ENCODE measurements at regions not wholly inside any gene's neighbourhood (a gene's known extent, or its start where the extent isn't known, plus 50 kb on each side); places are given as distances from the start of the nearest gene placed in this dataset.

- H3K27ac ChIP-seq, result no peak overlapping the region
- H3K79me2 ChIP-seq, result no peaks in the 10 kb centered on the region
- no peaks in the 10 kb centered on the region for H3K36me3 ChIP-seq (ENCODE audit: control insufficient read depth, insufficient read depth, low read length)
- H3K4me2 ChIP-seq (ENCODE audit: low read length), result no peak overlapping the region
- H3K4me1 ChIP-seq, result no peaks in the 10 kb centered on the region
- no peak overlapping the region for H3K9ac ChIP-seq
- H3K9me3 ChIP-seq (ENCODE audit: control insufficient read depth, low read length), result no peaks in the 10 kb centered on the region
- H3K4me3 ChIP-seq (ENCODE audit: low read depth, low read length), result no peak overlapping the region
- no peaks in the 10 kb centered on the region for H3K27me3 ChIP-seq (ENCODE audit: control insufficient read depth, insufficient read depth, low read length)
- H2AFZ ChIP-seq, result no peak overlapping the region
- TF ChIP-seq CTCF (IDR thresholded peaks at IDR 0.05), result no peak
Measured at GRCh38 chr4:101604976-101605375, 185.6 kb upstream of the BANK1 start.

- Histone ChIP-seq H3K9me3 (ENCODE audit: control insufficient read depth, low read length) (no peaks in the 10 kb centered on the region), H3K79me2 (no peaks in the 10 kb centered on the region), H3K4me1 (no peaks in the 10 kb centered on the region), H2AFZ (no peak overlapping the region), H3K9ac (no peak overlapping the region), H3K4me3 (ENCODE audit: low read depth, low read length) (no peak overlapping the region), H3K4me2 (ENCODE audit: low read length) (no peak overlapping the region), H3K27ac (no peak overlapping the region), H3K36me3 (ENCODE audit: control insufficient read depth, insufficient read depth, low read length) (no peaks in the 10 kb centered on the region), H3K27me3 (ENCODE audit: control insufficient read depth, insufficient read depth, low read length) (no peaks in the 10 kb centered on the region)
- no peak for TF ChIP-seq CTCF (IDR thresholded peaks at IDR 0.05)
Measured at GRCh38 chr4:101600287-101600686, 190.2 kb upstream of the BANK1 start.

GRCh38 chr4:101599620-101600019 is 190.9 kb upstream of the BANK1 start:
- Histone ChIP-seq H3K9ac (no peak overlapping the region), H3K27ac (no peak overlapping the region), H3K36me3 (ENCODE audit: control insufficient read depth, insufficient read depth, low read length) (no peaks in the 10 kb centered on the region), H3K27me3 (ENCODE audit: control insufficient read depth, insufficient read depth, low read length) (no peaks in the 10 kb centered on the region), H2AFZ (no peak overlapping the region), H3K9me3 (ENCODE audit: control insufficient read depth, low read length) (no peaks in the 10 kb centered on the region), H3K4me1 (no peaks in the 10 kb centered on the region), H3K4me2 (ENCODE audit: low read length) (no peak overlapping the region), H3K4me3 (ENCODE audit: low read depth, low read length) (no peak overlapping the region), H3K79me2 (no peaks in the 10 kb centered on the region)
- TF ChIP-seq CTCF (IDR thresholded peaks at IDR 0.05), result no peak

GRCh38 chr4:101596781-101597552 is 193.6 kb upstream of the BANK1 start:
- H3K27me3 ChIP-seq (ENCODE audit: control insufficient read depth, insufficient read depth, low read length), result no peaks in the 10 kb centered on the region
- no peak overlapping the region for H2AFZ ChIP-seq
- H3K9me3 ChIP-seq (ENCODE audit: control insufficient read depth, low read length), result no peaks in the 10 kb centered on the region
- no peaks in the 10 kb centered on the region for H3K79me2 ChIP-seq
- no peak overlapping the region for H3K27ac ChIP-seq
- H3K36me3 ChIP-seq (ENCODE audit: control insufficient read depth, insufficient read depth, low read length), result no peaks in the 10 kb centered on the region
- no peak overlapping the region for H3K4me2 ChIP-seq (ENCODE audit: low read length)
- H3K9ac ChIP-seq, result no peak overlapping the region
- TF ChIP-seq CTCF (IDR thresholded peaks at IDR 0.05), result no peak
- H3K4me1 ChIP-seq, result no peaks in the 10 kb centered on the region
- no peak overlapping the region for H3K4me3 ChIP-seq (ENCODE audit: low read depth, low read length)

- Histone ChIP-seq H3K27ac (no peak overlapping the region), H3K4me2 (ENCODE audit: low read length) (no peak overlapping the region), H3K79me2 (no peaks in the 10 kb centered on the region), H2AFZ (no peak overlapping the region), H3K36me3 (ENCODE audit: control insufficient read depth, insufficient read depth, low read length) (no peaks in the 10 kb centered on the region), H3K9ac (no peak overlapping the region), H3K4me1 (no peaks in the 10 kb centered on the region), H3K27me3 (ENCODE audit: control insufficient read depth, insufficient read depth, low read length) (no peaks in the 10 kb centered on the region), H3K9me3 (ENCODE audit: control insufficient read depth, low read length) (no peaks in the 10 kb centered on the region), H3K4me3 (ENCODE audit: low read depth, low read length) (no peak overlapping the region)
- no peak for TF ChIP-seq CTCF (IDR thresholded peaks at IDR 0.05)
Measured at GRCh38 chr4:101594588-101594987, 195.9 kb upstream of the BANK1 start.
